HepG2 (cell line): ENCODE measurements at regions not wholly inside any gene's neighbourhood (a gene's known extent, or its start where the extent isn't known, plus 50 kb on each side); places are given as distances from the start of the nearest gene placed in this dataset.

ENCODE experiments used
- BRF2 ChIP-seq: sonication (generic); formaldehyde crosslinking; IDR thresholded peaks from 2 replicates; pipeline ENCODE4 v1.8.1; 2022; ENCODE audit warnings: mild to moderate bottlenecking, missing genetic modification reagents
- CTCF ChIP-seq: sonication (generic); formaldehyde crosslinking; IDR thresholded peaks from 2 replicates; pipeline ENCODE4 v1.5.0; 2020; ENCODE audit warnings: mild to moderate bottlenecking, missing genetic modification reagents, moderate library complexity
- DDIT3 ChIP-seq: sonication (generic); formaldehyde crosslinking; IDR thresholded peaks from 2 replicates; pipeline ENCODE4 v1.4.0; 2020; ENCODE audit warnings: mild to moderate bottlenecking, missing genetic modification reagents
- HNRNPK ChIP-seq: fragments of 200-400 bp; formaldehyde crosslinking; IDR thresholded peaks from 2 replicates; pipeline ENCODE4 v1.6.1; 2018; ENCODE audit warnings: low read length, low read depth, moderate library complexity, mild to moderate bottlenecking; ENCODE audit not compliant: poor library complexity, severe bottlenecking
- IKZF5 ChIP-seq: IDR thresholded peaks from 2 replicates; pipeline ENCODE4 v1.6.1; 2018; ENCODE audit warnings: missing genetic modification reagents, mild to moderate bottlenecking, missing compliant biosample characterization
- NFE2 ChIP-seq: sonication (generic); formaldehyde crosslinking; IDR thresholded peaks from 2 replicates; pipeline ENCODE4 v1.4.0; 2020; ENCODE audit warnings: missing genetic modification reagents
- PAF1 ChIP-seq: IDR thresholded peaks from 2 replicates; pipeline ENCODE4 v1.6.1; 2016; ENCODE audit warnings: missing genetic modification reagents, missing compliant biosample characterization
- POGZ ChIP-seq: sonication (generic); formaldehyde crosslinking; IDR thresholded peaks from 2 replicates; pipeline ENCODE4 v1.4.0; 2020; ENCODE audit warnings: mild to moderate bottlenecking, missing genetic modification reagents
- RNF2 ChIP-seq: fragments of 450-650 bp; conservative IDR thresholded peaks from 2 replicates; pipeline ENCODE4 v1.6.1; 2016; ENCODE audit warnings: low read depth
- SALL1 ChIP-seq: sonication (generic); formaldehyde crosslinking; IDR thresholded peaks from 2 replicates; pipeline ENCODE4 v1.8.0; 2022; ENCODE audit warnings: mild to moderate bottlenecking, missing genetic modification reagents
- SCMH1 ChIP-seq: sonication (generic); formaldehyde crosslinking; IDR thresholded peaks from 2 replicates; pipeline ENCODE4 v1.9.0; 2021; ENCODE audit warnings: missing genetic modification reagents, mild to moderate bottlenecking, borderline replicate concordance
- SMAD3 ChIP-seq: sonication (generic); formaldehyde crosslinking; IDR thresholded peaks from 2 replicates; pipeline ENCODE4 v1.4.0; 2020; ENCODE audit warnings: missing genetic modification reagents
- SP1 ChIP-seq, 2 experiments: fragments of 450-650 bp in 1 of 2; sonication (generic) in 1 of 2; formaldehyde crosslinking in 1 of 2; IDR thresholded peaks; 2 replicates each; pipeline versions ENCODE4 v1.4.0 to v1.6.1; 2016 to 2020; ENCODE audit warnings: missing genetic modification reagents in 1 of 2
- SP4 ChIP-seq: sonication (generic); formaldehyde crosslinking; IDR thresholded peaks from 2 replicates; pipeline ENCODE4 v1.8.1; 2023; ENCODE audit warnings: mild to moderate bottlenecking, missing genetic modification reagents
- TERF1 ChIP-seq: sonication (generic); formaldehyde crosslinking; IDR thresholded peaks from 2 replicates; pipeline ENCODE4 v1.8.0; 2022; ENCODE audit warnings: mild to moderate bottlenecking, missing genetic modification reagents, moderate library complexity
- ZBTB3 ChIP-seq: sonication (generic); formaldehyde crosslinking; IDR thresholded peaks from 2 replicates; pipeline ENCODE4 v1.4.0; 2020; ENCODE audit warnings: low read depth, mild to moderate bottlenecking, moderate library complexity, missing genetic modification reagents, borderline replicate concordance
- ZNF124 ChIP-seq: sonication (generic); formaldehyde crosslinking; IDR thresholded peaks from 2 replicates; pipeline ENCODE4 v1.4.0; 2020; ENCODE audit warnings: missing genetic modification reagents
- ZNF280D ChIP-seq: sonication (generic); formaldehyde crosslinking; IDR thresholded peaks from 2 replicates; pipeline ENCODE4 v1.5.1; 2020; ENCODE audit warnings: mild to moderate bottlenecking, missing genetic modification reagents
- ZNF629 ChIP-seq: sonication (generic); formaldehyde crosslinking; conservative IDR thresholded peaks from 2 replicates; pipeline ENCODE4 v1.5.0; 2020; ENCODE audit warnings: missing genetic modification reagents
- ZNF784 ChIP-seq: sonication (generic); formaldehyde crosslinking; IDR thresholded peaks from 2 replicates; pipeline ENCODE4 v1.5.1; 2020; ENCODE audit warnings: missing genetic modification reagents, mild to moderate bottlenecking, borderline replicate concordance

- TF ChIP-seq IKZF5 (CRISPR knock-in tag): no peak
- no peak for TF ChIP-seq SP1 (IDR thresholded peaks at IDR 0.05)
- no peak for TF ChIP-seq SP1 (CRISPR knock-in tag; IDR thresholded peaks at IDR 0.05)
- TF ChIP-seq PAF1 (CRISPR knock-in tag): no peak
- no peak for TF ChIP-seq SMAD3 (CRISPR knock-in tag)
- TF ChIP-seq NFE2 (CRISPR knock-in tag): 0 out of 2 replicates have a peak, but pooled peaks have one; percentile 11
- TF ChIP-seq SALL1 (CRISPR knock-in tag): 0 out of 2 replicates have a peak, but pooled peaks have one; percentile 21
- TF ChIP-seq SP4 (CRISPR knock-in tag): no peak
- TF ChIP-seq TERF1: no peak
- TF ChIP-seq ZNF124: 0 out of 2 replicates have a peak, but pooled peaks have one; percentile 36
- TF ChIP-seq ZBTB3 (CRISPR knock-in tag): no peak
- no peak for TF ChIP-seq BRF2 (CRISPR knock-in tag)
- TF ChIP-seq HNRNPK: no peak
- no peak for TF ChIP-seq ZNF784
- no peak for TF ChIP-seq DDIT3 (CRISPR knock-in tag)
- TF ChIP-seq ZNF280D (CRISPR knock-in tag): no peak
- no peak for TF ChIP-seq RNF2
- TF ChIP-seq CTCF: peak; percentile 92
- no peak for TF ChIP-seq ZNF629
- TF ChIP-seq POGZ (CRISPR knock-in tag): no peak
- TF ChIP-seq SCMH1 (CRISPR knock-in tag): no peak
Measured at GRCh38 chr2:109736177-109736827, 57.8 kb upstream of the RGPD5 start (continued).
